ENCODE measurements at regions not wholly inside any gene's neighbourhood (a gene's known extent, or its start where the extent isn't known, plus 50 kb on each side); places are given as distances from the start of the nearest gene placed in this dataset.
"Not testable (repeated sequence)": the region's sequence is repeated elsewhere in the genome, so short reads cannot be mapped to it uniquely, and the experiment has no call there.

GRCh38 chr2:184371641-184372040, 226.7 kb upstream of the ZNF804A start:
- Histone ChIP-seq H3K36me3 (ENCODE audit: insufficient read depth, low read length) (no peaks in the 10 kb centered on the region), H3K4me1 (ENCODE audit: low read length) (0 out of 2 replicates have a peak, but pooled peaks cover 4% of the 10 kb centered on the region), H3K9me2 (replicated peaks; ENCODE audit: insufficient read depth, low read length) (no peaks in the 10 kb centered on the region), H3K27me3 (ENCODE audit: low read length) (no peaks in the 10 kb centered on the region), H4K20me1 (ENCODE audit: insufficient read depth, low read depth, low read length) (no peaks in the 10 kb centered on the region), H3K4me3 (ENCODE audit: low read length) (no peak overlapping the region), H3K9me3 (ENCODE audit: low read length) (no peaks in the 10 kb centered on the region), H3K27ac (ENCODE audit: low read length) (no peak overlapping the region), H3K79me2 (ENCODE audit: low read length) (no peaks in the 10 kb centered on the region), H3K4me2 (ENCODE audit: low read depth, low read length, poor library complexity, severe bottlenecking) (no peak overlapping the region), H3K9ac (ENCODE audit: low read length) (no peak overlapping the region), H2AFZ (ENCODE audit: low read length) (no peak overlapping the region)
- no peak for DNase-seq

- no peak overlapping the region for H3K9ac ChIP-seq (ENCODE audit: low read length)
- no peaks in the 10 kb centered on the region for H3K36me3 ChIP-seq (ENCODE audit: insufficient read depth, low read length)
- H3K4me3 ChIP-seq (ENCODE audit: low read length) = no peak overlapping the region
- H3K79me2 ChIP-seq (ENCODE audit: low read length) = no peaks in the 10 kb centered on the region
- no peaks in the 10 kb centered on the region for H3K27me3 ChIP-seq (ENCODE audit: low read length)
- no peaks in the 10 kb centered on the region for H4K20me1 ChIP-seq (ENCODE audit: insufficient read depth, low read depth, low read length)
- H3K9me2 ChIP-seq (replicated peaks; ENCODE audit: insufficient read depth, low read length) = no peaks in the 10 kb centered on the region
- H3K27ac ChIP-seq (ENCODE audit: low read length) = no peak overlapping the region
- no peak overlapping the region for H3K4me2 ChIP-seq (ENCODE audit: low read depth, low read length, poor library complexity, severe bottlenecking)
- DNase-seq = no peak
- H3K4me1 ChIP-seq (ENCODE audit: low read length) = 0 out of 2 replicates have a peak, but pooled peaks cover 4% of the 10 kb centered on the region
- H3K9me3 ChIP-seq (ENCODE audit: low read length) = no peaks in the 10 kb centered on the region
- no peak overlapping the region for H2AFZ ChIP-seq (ENCODE audit: low read length)
These were observed 225.8 kb upstream of the ZNF804A start for GRCh38 chr2:184372484-184372883.

- no peak overlapping the region for H2AFZ ChIP-seq (ENCODE audit: low read length)
These were observed 203.7 kb upstream of the ZNF804A start for GRCh38 chr2:184394642-184395041.

GRCh38 chr2:184402381-184402780, 195.9 kb upstream of the ZNF804A start:
- Histone ChIP-seq H4K20me1 (ENCODE audit: insufficient read depth, low read depth, low read length) (no peaks in the 10 kb centered on the region), H3K4me1 (ENCODE audit: low read length) (no peaks in the 10 kb centered on the region), H3K27me3 (ENCODE audit: low read length) (no peaks in the 10 kb centered on the region), H2AFZ (ENCODE audit: low read length) (no peak overlapping the region), H3K9me2 (replicated peaks; ENCODE audit: insufficient read depth, low read length) (no peaks in the 10 kb centered on the region), H3K27ac (ENCODE audit: low read length) (no peak overlapping the region), H3K4me2 (ENCODE audit: low read depth, low read length, poor library complexity, severe bottlenecking) (no peak overlapping the region), H3K4me3 (ENCODE audit: low read length) (no peak overlapping the region), H3K36me3 (ENCODE audit: insufficient read depth, low read length) (no peaks in the 10 kb centered on the region), H3K9me3 (ENCODE audit: low read length) (no peaks in the 10 kb centered on the region), H3K9ac (ENCODE audit: low read length) (no peak overlapping the region), H3K79me2 (ENCODE audit: low read length) (no peaks in the 10 kb centered on the region)
- no peak for DNase-seq

More at GRCh38 chr2:184394642-184395041, 203.7 kb upstream of the ZNF804A start:
- no peaks in the 10 kb centered on the region for H3K27me3 ChIP-seq (ENCODE audit: low read length)
- H3K27ac ChIP-seq (ENCODE audit: low read length) = no peak overlapping the region
- no peaks in the 10 kb centered on the region for H4K20me1 ChIP-seq (ENCODE audit: insufficient read depth, low read depth, low read length)
- no peaks in the 10 kb centered on the region for H3K79me2 ChIP-seq (ENCODE audit: low read length)
- H3K4me3 ChIP-seq (ENCODE audit: low read length) = no peak overlapping the region
- no peak overlapping the region for H3K4me2 ChIP-seq (ENCODE audit: low read depth, low read length, poor library complexity, severe bottlenecking)
- no peaks in the 10 kb centered on the region for H3K36me3 ChIP-seq (ENCODE audit: insufficient read depth, low read length)
- no peaks in the 10 kb centered on the region for H3K9me2 ChIP-seq (replicated peaks; ENCODE audit: insufficient read depth, low read length)
- no peaks in the 10 kb centered on the region for H3K9me3 ChIP-seq (ENCODE audit: low read length)
- no peak overlapping the region for H3K9ac ChIP-seq (ENCODE audit: low read length)
- H3K4me1 ChIP-seq (ENCODE audit: low read length) = no peaks in the 10 kb centered on the region
- no peak for DNase-seq

- H4K20me1 ChIP-seq (ENCODE audit: insufficient read depth, low read depth, low read length); DNase-seq; H2AFZ ChIP-seq (ENCODE audit: low read length); H3K9me2 ChIP-seq (replicated peaks; ENCODE audit: insufficient read depth, low read length); H3K4me2 ChIP-seq (ENCODE audit: low read depth, low read length, poor library complexity, severe bottlenecking); H3K4me3 ChIP-seq (ENCODE audit: low read length); H3K27me3 ChIP-seq (ENCODE audit: low read length); H3K9ac ChIP-seq (ENCODE audit: low read length); H3K36me3 ChIP-seq (ENCODE audit: insufficient read depth, low read length); H3K4me1 ChIP-seq (ENCODE audit: low read length); H3K79me2 ChIP-seq (ENCODE audit: low read length); H3K27ac ChIP-seq (ENCODE audit: low read length); H3K9me3 ChIP-seq (ENCODE audit: low read length): not testable (repeated sequence)
These were observed 191.2 kb upstream of the ZNF804A start for GRCh38 chr2:184407041-184407630.

- no peaks in the 10 kb centered on the region for H3K36me3 ChIP-seq (ENCODE audit: insufficient read depth, low read length)
- no peaks in the 10 kb centered on the region for H3K27me3 ChIP-seq (ENCODE audit: low read length)
- no peaks in the 10 kb centered on the region for H4K20me1 ChIP-seq (ENCODE audit: insufficient read depth, low read depth, low read length)
- H3K4me1 ChIP-seq (ENCODE audit: low read length) = no peaks in the 10 kb centered on the region
- H3K79me2 ChIP-seq (ENCODE audit: low read length) = no peaks in the 10 kb centered on the region
- no peak overlapping the region for H3K27ac ChIP-seq (ENCODE audit: low read length)
- no peaks in the 10 kb centered on the region for H3K9me3 ChIP-seq (ENCODE audit: low read length)
- H3K4me3 ChIP-seq (ENCODE audit: low read length) = no peak overlapping the region
- H3K9ac ChIP-seq (ENCODE audit: low read length) = no peak overlapping the region
- no peaks in the 10 kb centered on the region for H3K9me2 ChIP-seq (replicated peaks; ENCODE audit: insufficient read depth, low read length)
- no peak overlapping the region for H2AFZ ChIP-seq (ENCODE audit: low read length)
- H3K4me2 ChIP-seq (ENCODE audit: low read depth, low read length, poor library complexity, severe bottlenecking) = no peak overlapping the region
- no peak for DNase-seq
These were observed 188.2 kb upstream of the ZNF804A start for GRCh38 chr2:184410160-184410559.

GRCh38 chr2:184413221-184413620, 185.1 kb upstream of the ZNF804A start:
- no peaks in the 10 kb centered on the region for H3K79me2 ChIP-seq (ENCODE audit: low read length)
- H3K36me3 ChIP-seq (ENCODE audit: insufficient read depth, low read length) = no peaks in the 10 kb centered on the region
- no peaks in the 10 kb centered on the region for H3K9me2 ChIP-seq (replicated peaks; ENCODE audit: insufficient read depth, low read length)
- no peak overlapping the region for H3K4me3 ChIP-seq (ENCODE audit: low read length)
- no peak overlapping the region for H3K27ac ChIP-seq (ENCODE audit: low read length)
- DNase-seq = no peak
- H3K27me3 ChIP-seq (ENCODE audit: low read length) = no peaks in the 10 kb centered on the region
- no peaks in the 10 kb centered on the region for H3K4me1 ChIP-seq (ENCODE audit: low read length)
- no peak overlapping the region for H3K9ac ChIP-seq (ENCODE audit: low read length)
- no peaks in the 10 kb centered on the region for H4K20me1 ChIP-seq (ENCODE audit: insufficient read depth, low read depth, low read length)
- H2AFZ ChIP-seq (ENCODE audit: low read length) = no peak overlapping the region
- no peak overlapping the region for H3K4me2 ChIP-seq (ENCODE audit: low read depth, low read length, poor library complexity, severe bottlenecking)
- no peaks in the 10 kb centered on the region for H3K9me3 ChIP-seq (ENCODE audit: low read length)

GRCh38 chr2:184413671-184414229, 184.6 kb upstream of the ZNF804A start:
- Histone ChIP-seq H3K9me3 (ENCODE audit: low read length) (no peaks in the 10 kb centered on the region), H3K27me3 (ENCODE audit: low read length) (no peaks in the 10 kb centered on the region), H3K9me2 (replicated peaks; ENCODE audit: insufficient read depth, low read length) (no peaks in the 10 kb centered on the region), H3K9ac (ENCODE audit: low read length) (no peak overlapping the region), H3K36me3 (ENCODE audit: insufficient read depth, low read length) (no peaks in the 10 kb centered on the region), H2AFZ (ENCODE audit: low read length) (no peak overlapping the region), H3K4me3 (ENCODE audit: low read length) (no peak overlapping the region), H3K4me1 (ENCODE audit: low read length) (no peaks in the 10 kb centered on the region), H4K20me1 (ENCODE audit: insufficient read depth, low read depth, low read length) (no peaks in the 10 kb centered on the region), H3K79me2 (ENCODE audit: low read length) (no peaks in the 10 kb centered on the region), H3K27ac (ENCODE audit: low read length) (no peak overlapping the region), H3K4me2 (ENCODE audit: low read depth, low read length, poor library complexity, severe bottlenecking) (no peak overlapping the region)
- no peak for DNase-seq
